ENCODE measurements at regions not wholly inside any gene's neighbourhood (a gene's known extent, or its start where the extent isn't known, plus 50 kb on each side); places are given as distances from the start of the nearest gene placed in this dataset.

DNA sequence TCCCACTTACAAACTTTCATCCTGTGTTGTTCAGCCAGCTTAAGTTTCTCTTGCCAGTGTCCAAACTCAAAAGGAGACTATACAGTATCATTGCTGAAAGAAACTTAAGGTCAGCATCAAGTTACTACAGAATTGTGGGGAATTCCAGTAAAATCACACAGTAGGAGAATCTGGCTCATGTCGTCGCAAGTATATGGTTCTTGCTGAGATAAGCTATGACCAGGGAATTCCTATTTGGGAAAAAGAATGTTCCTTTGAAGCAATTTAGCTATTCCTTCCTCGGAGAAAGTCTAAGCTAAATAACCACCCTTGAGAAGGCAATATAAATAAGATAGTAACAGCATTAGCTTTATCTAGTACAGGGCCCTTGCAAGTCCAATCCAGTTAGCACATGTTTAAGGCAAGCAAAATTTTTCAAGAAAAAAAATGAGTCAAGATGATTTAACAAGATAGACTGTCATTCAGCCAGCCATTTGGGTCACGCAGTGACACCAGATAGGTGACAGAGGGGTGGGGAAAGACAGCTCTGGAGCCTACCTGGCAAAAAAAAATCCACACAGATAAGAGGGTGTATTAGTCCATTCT is 78.2 kb upstream of the THBS1 start:
- H3K9ac ChIP-seq (ENCODE audit: low read length) = no peak overlapping the region
- no peaks in the 10 kb centered on the region for H3K27me3 ChIP-seq (ENCODE audit: control insufficient read depth, insufficient read depth, low read length)
- no peaks in the 10 kb centered on the region for H3K9me3 ChIP-seq (ENCODE audit: control insufficient read depth, low read length)
- no peaks in the 10 kb centered on the region for H3K4me1 ChIP-seq (ENCODE audit: control insufficient read depth, insufficient read depth, low read length)
- no peaks in the 10 kb centered on the region for H3K36me3 ChIP-seq (ENCODE audit: control insufficient read depth, insufficient read depth, low read length)
- no peak overlapping the region for H3K4me3 ChIP-seq (ENCODE audit: low read length)

DNA sequence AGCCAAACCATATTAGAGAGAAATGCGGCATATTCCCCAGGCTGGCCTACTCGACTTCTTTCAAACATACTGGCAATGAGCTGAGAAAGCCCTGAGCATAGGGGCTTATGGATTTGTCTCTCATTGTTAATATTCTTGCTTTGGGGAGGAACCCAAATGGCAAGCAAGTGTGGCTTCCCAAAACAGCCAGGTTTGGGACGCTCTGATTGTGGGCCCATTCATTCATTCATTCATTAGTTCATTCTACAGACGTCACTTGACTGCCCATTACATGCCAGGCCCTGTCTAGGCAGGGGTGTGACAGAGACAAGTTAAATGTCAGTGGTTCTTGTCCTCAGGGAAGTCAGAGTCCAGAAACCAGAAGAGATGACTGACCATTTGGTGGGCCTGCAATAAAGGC is 77.4 kb upstream of the THBS1 start:
- no peak overlapping the region for H3K4me3 ChIP-seq (ENCODE audit: low read length)
- H3K36me3 ChIP-seq (ENCODE audit: control insufficient read depth, insufficient read depth, low read length) = no peaks in the 10 kb centered on the region
- no peaks in the 10 kb centered on the region for H3K27me3 ChIP-seq (ENCODE audit: control insufficient read depth, insufficient read depth, low read length)
- no peak overlapping the region for H3K9ac ChIP-seq (ENCODE audit: low read length)
- H3K9me3 ChIP-seq (ENCODE audit: control insufficient read depth, low read length) = no peaks in the 10 kb centered on the region
- no peaks in the 10 kb centered on the region for H3K4me1 ChIP-seq (ENCODE audit: control insufficient read depth, insufficient read depth, low read length)

DNA sequence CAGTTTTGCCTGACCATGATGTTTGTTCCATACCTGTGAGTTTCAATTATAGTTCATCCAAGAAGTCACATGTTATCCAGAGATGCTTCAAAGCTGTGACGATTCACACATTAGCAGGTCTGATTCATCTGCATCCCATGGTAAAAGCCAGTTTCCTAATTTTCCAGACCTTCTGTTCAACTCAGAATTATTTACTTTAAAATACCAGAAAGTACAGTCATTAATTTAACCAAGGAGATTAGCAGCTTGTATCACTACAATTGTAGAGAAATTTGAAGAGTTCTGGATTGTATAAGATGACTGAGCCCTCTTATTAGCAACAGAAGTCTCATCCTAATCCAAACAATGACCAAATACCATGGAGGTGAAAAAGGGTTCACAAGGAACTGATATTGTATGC is 76.1 kb upstream of the THBS1 start:
- Histone ChIP-seq H3K9me3 (ENCODE audit: control insufficient read depth, low read length) (no peaks in the 10 kb centered on the region), H3K4me3 (ENCODE audit: low read length) (no peak overlapping the region), H3K4me1 (ENCODE audit: control insufficient read depth, insufficient read depth, low read length) (no peaks in the 10 kb centered on the region), H3K27me3 (ENCODE audit: control insufficient read depth, insufficient read depth, low read length) (no peaks in the 10 kb centered on the region), H3K36me3 (ENCODE audit: control insufficient read depth, insufficient read depth, low read length) (no peaks in the 10 kb centered on the region), H3K9ac (ENCODE audit: low read length) (no peak overlapping the region)

- Histone ChIP-seq H3K27me3 (ENCODE audit: control insufficient read depth, insufficient read depth, low read length) (no peaks in the 10 kb centered on the region), H3K9me3 (ENCODE audit: control insufficient read depth, low read length) (no peaks in the 10 kb centered on the region), H3K4me3 (ENCODE audit: low read length) (no peak overlapping the region), H3K36me3 (ENCODE audit: control insufficient read depth, insufficient read depth, low read length) (no peaks in the 10 kb centered on the region), H3K4me1 (ENCODE audit: control insufficient read depth, insufficient read depth, low read length) (no peaks in the 10 kb centered on the region), H3K9ac (ENCODE audit: low read length) (no peak overlapping the region)
These were observed 74.7 kb upstream of the THBS1 start for GRCh38 chr15:39506146-39506545.

- H3K4me3 ChIP-seq (ENCODE audit: low read length) = no peak overlapping the region
These were observed 72.3 kb upstream of the THBS1 start for GRCh38 chr15:39508536-39508935.

GRCh38 chr15:39510001-39510701 is 70.7 kb upstream of the THBS1 start:
- no peak overlapping the region for H3K9ac ChIP-seq (ENCODE audit: low read length)
- no peaks in the 10 kb centered on the region for H3K27me3 ChIP-seq (ENCODE audit: control insufficient read depth, insufficient read depth, low read length)
- no peaks in the 10 kb centered on the region for H3K9me3 ChIP-seq (ENCODE audit: control insufficient read depth, low read length)
- no peak overlapping the region for H3K4me3 ChIP-seq (ENCODE audit: low read length)
- H3K4me1 ChIP-seq (ENCODE audit: control insufficient read depth, insufficient read depth, low read length) = no peaks in the 10 kb centered on the region
- no peaks in the 10 kb centered on the region for H3K36me3 ChIP-seq (ENCODE audit: control insufficient read depth, insufficient read depth, low read length)

More at GRCh38 chr15:39508536-39508935, 72.3 kb upstream of the THBS1 start:
- H3K9ac ChIP-seq (ENCODE audit: low read length) = no peak overlapping the region
- H3K4me1 ChIP-seq (ENCODE audit: control insufficient read depth, insufficient read depth, low read length) = no peaks in the 10 kb centered on the region
- H3K9me3 ChIP-seq (ENCODE audit: control insufficient read depth, low read length) = no peaks in the 10 kb centered on the region
- no peaks in the 10 kb centered on the region for H3K27me3 ChIP-seq (ENCODE audit: control insufficient read depth, insufficient read depth, low read length)
- H3K36me3 ChIP-seq (ENCODE audit: control insufficient read depth, insufficient read depth, low read length) = no peaks in the 10 kb centered on the region

DNA sequence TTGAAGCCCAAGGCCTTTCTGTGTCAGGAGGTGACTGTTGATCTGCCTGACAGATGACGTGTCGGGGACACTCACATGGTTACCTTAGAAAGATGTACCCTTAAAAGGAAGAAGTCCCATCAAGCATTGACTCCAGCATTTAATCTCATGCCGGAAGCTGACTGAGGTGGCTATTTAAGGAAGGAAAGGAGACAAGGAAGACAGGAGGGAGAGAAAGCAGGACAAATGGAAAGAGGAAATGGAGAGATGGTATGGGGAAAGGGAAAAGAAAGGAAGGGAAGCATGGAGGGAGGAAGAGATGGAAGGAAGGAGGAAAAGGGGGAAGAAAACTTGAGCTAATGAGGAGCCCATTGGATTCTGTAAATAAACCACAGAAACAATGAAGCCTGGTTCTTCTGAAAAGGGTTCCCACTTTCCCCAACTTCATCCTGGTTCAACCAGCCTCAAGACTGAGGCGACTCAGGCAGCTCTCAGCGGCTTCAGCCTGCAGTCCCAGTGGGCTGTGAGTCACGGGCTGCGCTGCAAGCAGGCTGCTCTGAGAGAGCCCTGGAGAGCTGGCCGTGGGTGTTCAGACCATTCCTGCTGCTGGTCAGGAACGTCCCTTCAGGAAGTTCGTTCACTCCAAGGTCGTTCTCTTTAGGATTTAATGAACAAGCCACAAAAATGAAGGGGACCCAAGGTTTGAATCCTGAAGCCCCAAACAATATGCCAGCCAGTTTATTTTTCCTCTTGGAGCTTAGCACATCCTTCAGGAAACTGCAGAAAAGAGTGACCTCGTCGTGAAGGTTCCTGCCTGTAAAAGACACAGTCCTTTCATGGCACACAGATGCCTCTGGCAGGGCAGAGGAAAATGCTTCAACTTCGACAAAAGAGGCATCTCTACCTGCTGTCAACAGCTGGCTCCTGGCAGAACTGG is 69.6 kb upstream of the THBS1 start:
- Histone ChIP-seq H3K36me3 (ENCODE audit: control insufficient read depth, insufficient read depth, low read length) (no peaks in the 10 kb centered on the region), H3K9me3 (ENCODE audit: control insufficient read depth, low read length) (no peaks in the 10 kb centered on the region), H3K27me3 (ENCODE audit: control insufficient read depth, insufficient read depth, low read length) (no peaks in the 10 kb centered on the region), H3K4me1 (ENCODE audit: control insufficient read depth, insufficient read depth, low read length) (no peaks in the 10 kb centered on the region), H3K9ac (ENCODE audit: low read length) (no peak overlapping the region), H3K4me3 (ENCODE audit: low read length) (no peak overlapping the region)

DNA sequence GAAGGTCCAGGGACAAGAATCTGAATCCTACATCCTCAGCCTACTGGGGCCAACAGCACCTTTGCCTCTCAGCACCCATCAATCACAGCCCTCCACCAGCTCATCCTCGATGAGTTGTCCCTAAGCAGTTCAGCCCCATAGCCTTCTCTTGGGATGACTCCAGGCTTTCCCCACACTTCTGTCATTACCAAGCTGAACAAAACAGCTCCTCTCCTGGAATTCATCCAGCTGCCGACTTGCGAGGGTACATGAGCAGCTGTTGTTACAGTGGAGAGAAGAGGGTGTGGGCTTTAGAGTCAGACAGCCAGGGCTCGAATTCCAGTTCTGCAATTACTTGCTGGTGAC is 69.0 kb upstream of the THBS1 start:
- no peak overlapping the region for H3K4me3 ChIP-seq (ENCODE audit: low read length)

DNA sequence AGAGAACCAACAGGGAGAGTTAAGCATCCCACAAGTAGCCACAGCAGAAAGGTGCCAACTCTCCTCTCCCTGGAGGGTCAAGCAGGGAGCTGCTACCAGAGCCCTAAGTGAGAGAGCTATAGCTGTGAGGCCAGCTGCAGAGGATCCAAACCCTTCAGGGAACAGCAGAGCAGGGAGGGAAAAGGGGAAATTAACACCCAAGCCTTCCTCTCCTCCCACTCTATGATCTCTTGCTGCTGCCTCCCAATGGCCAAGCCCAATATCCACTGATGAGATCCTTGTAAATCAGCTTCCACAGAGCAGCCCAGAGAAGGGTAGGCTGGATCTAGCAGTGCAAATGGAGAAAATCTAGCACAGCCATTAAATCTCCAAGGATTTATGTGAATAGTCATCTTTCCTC is 68.2 kb upstream of the THBS1 start:
- Histone ChIP-seq H3K9ac (ENCODE audit: low read length) (no peak overlapping the region), H3K27me3 (ENCODE audit: control insufficient read depth, insufficient read depth, low read length) (no peaks in the 10 kb centered on the region), H3K4me3 (ENCODE audit: low read length) (no peak overlapping the region), H3K4me1 (ENCODE audit: control insufficient read depth, insufficient read depth, low read length) (no peaks in the 10 kb centered on the region), H3K9me3 (ENCODE audit: control insufficient read depth, low read length) (no peaks in the 10 kb centered on the region), H3K36me3 (ENCODE audit: control insufficient read depth, insufficient read depth, low read length) (no peaks in the 10 kb centered on the region)

More for the DNA sequence above, 69.0 kb upstream of the THBS1 start:
- Histone ChIP-seq H3K27me3 (ENCODE audit: control insufficient read depth, insufficient read depth, low read length) (no peaks in the 10 kb centered on the region), H3K9ac (ENCODE audit: low read length) (no peak overlapping the region), H3K36me3 (ENCODE audit: control insufficient read depth, insufficient read depth, low read length) (no peaks in the 10 kb centered on the region), H3K9me3 (ENCODE audit: control insufficient read depth, low read length) (no peaks in the 10 kb centered on the region), H3K4me1 (ENCODE audit: control insufficient read depth, insufficient read depth, low read length) (no peaks in the 10 kb centered on the region)

DNA sequence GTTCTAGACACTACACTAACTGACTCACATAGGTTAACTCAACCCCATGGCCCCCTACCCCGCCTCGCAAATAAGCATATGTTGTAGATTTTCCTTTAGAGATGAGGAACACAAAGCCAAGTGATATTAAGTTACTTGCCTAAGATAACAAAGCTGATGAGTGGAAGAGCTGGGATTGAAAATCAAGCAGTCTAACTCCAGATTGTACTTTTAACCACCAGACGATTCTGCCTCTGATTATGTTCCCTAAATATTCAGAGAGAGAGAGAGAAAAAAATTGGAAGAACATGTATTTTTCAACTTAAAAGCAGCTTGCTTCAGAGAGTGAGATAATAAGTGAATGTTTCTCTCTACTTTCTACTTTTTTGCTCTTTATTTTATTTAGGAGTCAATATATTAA is 66.9 kb upstream of the THBS1 start:
- Histone ChIP-seq H3K36me3 (ENCODE audit: control insufficient read depth, insufficient read depth, low read length) (no peaks in the 10 kb centered on the region), H3K4me1 (ENCODE audit: control insufficient read depth, insufficient read depth, low read length) (no peaks in the 10 kb centered on the region), H3K27me3 (ENCODE audit: control insufficient read depth, insufficient read depth, low read length) (no peaks in the 10 kb centered on the region), H3K9ac (ENCODE audit: low read length) (no peak overlapping the region), H3K9me3 (ENCODE audit: control insufficient read depth, low read length) (no peaks in the 10 kb centered on the region), H3K4me3 (ENCODE audit: low read length) (no peak overlapping the region)

GRCh38 chr15:39514933-39515332 is 65.9 kb upstream of the THBS1 start:
- Histone ChIP-seq H3K4me3 (ENCODE audit: low read length) (no peak overlapping the region), H3K4me1 (ENCODE audit: control insufficient read depth, insufficient read depth, low read length) (no peaks in the 10 kb centered on the region), H3K36me3 (ENCODE audit: control insufficient read depth, insufficient read depth, low read length) (no peaks in the 10 kb centered on the region), H3K27me3 (ENCODE audit: control insufficient read depth, insufficient read depth, low read length) (no peaks in the 10 kb centered on the region), H3K9me3 (ENCODE audit: control insufficient read depth, low read length) (no peaks in the 10 kb centered on the region), H3K9ac (ENCODE audit: low read length) (no peak overlapping the region)

DNA sequence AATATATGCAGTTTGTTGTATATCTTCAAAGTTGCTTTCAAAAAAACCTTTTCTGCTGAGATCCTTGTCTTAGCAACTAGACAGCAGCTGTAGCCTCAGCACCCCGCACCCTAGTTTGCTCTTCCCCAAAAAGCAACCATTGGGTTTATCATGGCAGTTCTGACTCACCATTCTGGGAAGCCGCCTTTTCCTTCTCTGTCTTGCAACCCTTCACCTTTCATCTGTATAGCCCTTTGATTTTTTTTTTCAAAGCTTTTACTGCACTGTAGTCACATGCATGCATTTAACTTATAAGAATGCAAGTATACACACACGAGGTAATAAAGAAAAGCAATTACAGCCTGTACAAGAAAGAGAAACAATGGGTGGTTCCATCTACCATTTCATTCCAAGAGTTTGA is 65.1 kb upstream of the THBS1 start:
- H3K4me1 ChIP-seq (ENCODE audit: control insufficient read depth, insufficient read depth, low read length) = no peaks in the 10 kb centered on the region
- H3K4me3 ChIP-seq (ENCODE audit: low read length) = no peak overlapping the region
- H3K27me3 ChIP-seq (ENCODE audit: control insufficient read depth, insufficient read depth, low read length) = no peaks in the 10 kb centered on the region
- no peaks in the 10 kb centered on the region for H3K9me3 ChIP-seq (ENCODE audit: control insufficient read depth, low read length)
- no peak overlapping the region for H3K9ac ChIP-seq (ENCODE audit: low read length)
- no peaks in the 10 kb centered on the region for H3K36me3 ChIP-seq (ENCODE audit: control insufficient read depth, insufficient read depth, low read length)
